Heart right ventricle (tissue), 16 donors: ENCODE measurements at regions not wholly inside any gene's neighbourhood (a gene's known extent, or its start where the extent isn't known, plus 50 kb on each side); places are given as distances from the start of the nearest gene placed in this dataset.

Experiments
- ATAC-seq, 8 donors: fragments of 200-7000 bp; cut with Tn5 transposase; one replicate each; pipeline ENCODE4 v1.9.1; 2020; ENCODE audit warnings: mild to moderate bottlenecking in 8 of 8, moderate library complexity in 8 of 8, moderate number of reproducible peaks in 1 of 8
- DNase-seq, 2 donors: peaks; one replicate each; pipeline ENCODE4 v3.0.0-alpha.2; 2020
- H3K27ac ChIP-seq, 10 donors: fragments of 200-600 bp; sonication (generic) in 2 of 10; one replicate each; pipeline versions ENCODE4 v1.5.0 to v1.8.0; 2020 to 2022; ENCODE audit warnings: mild to moderate bottlenecking in 3 of 10
- H3K27me3 ChIP-seq, 7 donors: fragments of 200-600 bp; one replicate each; pipeline ENCODE4 v1.8.0; 2021 to 2022; ENCODE audit warnings: mild to moderate bottlenecking in 2 of 7
- H3K36me3 ChIP-seq, 9 donors: fragments of 200-600 bp; sonication (generic) in 1 of 9; one replicate each; pipeline versions ENCODE4 v1.5.0 to v1.8.0; 2020 to 2022; ENCODE audit warnings: mild to moderate bottlenecking in 2 of 9
- H3K4me1 ChIP-seq, 9 donors: fragments of 200-600 bp; sonication (generic) in 1 of 9; one replicate each; pipeline versions ENCODE4 v1.5.0 to v1.8.0; 2020 to 2022; ENCODE audit warnings: mild to moderate bottlenecking in 4 of 9
- H3K4me3 ChIP-seq, 10 donors: fragments of 200-600 bp; sonication (generic) in 2 of 10; one replicate each; pipeline versions ENCODE4 v1.5.0 to v1.8.0; 2020 to 2022; ENCODE audit warnings: mild to moderate bottlenecking in 7 of 10, moderate library complexity in 2 of 10
- H3K9me3 ChIP-seq, 11 donors: fragments of 200-600 bp in 10 of 11; sonication (generic) in 2 of 11; one replicate each; pipeline versions ENCODE4 v1.5.0 to v1.8.0; 2013 to 2022; ENCODE audit warnings: mild to moderate bottlenecking in 2 of 11, control low read depth in 1 of 11, moderate library complexity in 1 of 11
- WGBS, 2 donors: extraction: QIAGEN DNeasy Blood & Tissue Kit; methylation state at CpG; one replicate each; pipeline ENCODE4 v1.1.7; 2013; ENCODE audit warnings: inconsistent platforms in 1 of 2; 5-methylcytosine and 5-hydroxymethylcytosine counted together
- intact Hi-C, 10 donors: fragments of 100-400 bp; cut with DNase I; formaldehyde crosslinking; loops; one replicate each; pipeline versions ENCODE4 v1.11.1 to v1.14.2; 2022
- TF ChIP-seq, protein P1 (sequence below), 9 donors: fragments of 200-600 bp; sonication (generic) in 2 of 9; IDR thresholded peaks; one replicate each; pipeline versions ENCODE4 v1.5.0 to v1.8.0; 2021 to 2022; ENCODE audit warnings: antibody characterized with exemption in 9 of 9, mild to moderate bottlenecking in 5 of 9, moderate library complexity in 1 of 9
- donor health status: Arrhythmogenic right ventricular cardiomyopathy.
- donor health status: ischemic (EF 13 %, LVEDD 7.1; RV severe dilation, severe dysfunction).
- donor health status: healthy with polysubstance abuse.
- donor health status: DM: no; HTN: yes; CAD: no.
- donor health status: DM: no; HTN: no; CAD: no.
- donor health status: ischemic (EF 25% LVEDD 6.9; RV normal size, moderate dysfunction).
- donor health status: ischemic (EF 25% LVEDD 5.7; RV mildly dilated, moderate dysfunction).
- donor health status: healthy.
- donor health status: DM: yes; HTN: yes; CAD: no.
- donor health status: Ischemic cardiomyopathy.
- donor health status: ischemic (EF 35%, LVEDD 5.7; RV mildly dilated, moderate dysfunction).
- donor health status: nonischemic (EF 11% LVEDD 7.7; RV severe dilation, severe dysfunction).
- donor health status: DM: yes; HTN: yes; CAD: no.
- donor health status: PGD.
- donor health status: ischemic (EF 29% LVEDD 5.4; RV normal size, mild dysfunction).
- donor health status: nonischemic (EF 23%, LVEDD 6.1; RV moderate dilation, normal function).

DNA sequence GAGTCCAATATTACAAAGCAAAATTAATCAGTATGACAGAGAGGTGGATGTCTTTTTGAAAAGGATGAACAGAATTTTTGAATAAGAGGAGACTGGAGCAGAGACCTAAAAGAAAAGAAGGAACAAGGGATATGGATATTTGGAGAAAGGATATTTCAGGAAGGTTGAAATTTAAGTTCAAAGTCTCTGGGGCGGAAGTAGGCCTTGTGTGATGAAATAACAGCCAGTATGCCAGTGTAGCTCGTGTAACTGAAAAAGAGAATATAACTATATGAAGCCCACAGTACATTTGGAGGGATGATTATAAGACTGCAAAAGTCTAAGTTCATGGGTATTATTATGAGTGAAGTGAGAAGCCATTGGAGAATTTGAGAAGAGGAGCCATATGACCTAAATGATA lies 766.7 kb downstream of the GBE1 start:
- H3K9me3 ChIP-seq = peaks cover 0 to 18% (median 0%) of the 10 kb centered on the region in 11 donors
- no peak for ATAC-seq

DNA sequence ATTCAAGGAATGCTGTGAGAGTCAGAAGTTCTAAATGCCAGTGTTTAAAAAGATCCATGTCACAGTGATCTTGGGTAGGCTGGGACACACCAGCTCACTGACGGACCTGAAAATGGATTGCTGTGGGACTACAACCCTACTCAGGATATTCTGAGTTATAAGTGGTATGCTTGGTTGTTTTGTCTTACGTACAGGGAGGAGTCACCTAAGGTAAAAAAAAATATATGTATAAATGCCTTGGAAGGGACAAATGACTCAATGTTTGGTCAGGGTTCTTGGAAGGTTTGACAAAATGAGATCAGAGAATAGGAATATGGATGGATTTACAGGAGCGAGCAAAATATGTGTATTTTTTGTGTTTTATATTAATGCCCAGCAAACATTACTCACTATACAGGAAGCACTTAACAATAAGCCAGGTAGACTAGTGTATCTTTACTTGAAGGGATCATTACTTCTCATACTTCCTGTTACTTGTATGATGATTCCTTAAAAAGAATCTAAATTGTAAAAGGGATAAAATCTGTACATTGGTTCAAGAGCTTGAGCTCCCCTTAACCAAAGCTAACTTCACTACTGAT lies 767.3 kb downstream of the GBE1 start:
- TF ChIP-seq, protein P1, sequence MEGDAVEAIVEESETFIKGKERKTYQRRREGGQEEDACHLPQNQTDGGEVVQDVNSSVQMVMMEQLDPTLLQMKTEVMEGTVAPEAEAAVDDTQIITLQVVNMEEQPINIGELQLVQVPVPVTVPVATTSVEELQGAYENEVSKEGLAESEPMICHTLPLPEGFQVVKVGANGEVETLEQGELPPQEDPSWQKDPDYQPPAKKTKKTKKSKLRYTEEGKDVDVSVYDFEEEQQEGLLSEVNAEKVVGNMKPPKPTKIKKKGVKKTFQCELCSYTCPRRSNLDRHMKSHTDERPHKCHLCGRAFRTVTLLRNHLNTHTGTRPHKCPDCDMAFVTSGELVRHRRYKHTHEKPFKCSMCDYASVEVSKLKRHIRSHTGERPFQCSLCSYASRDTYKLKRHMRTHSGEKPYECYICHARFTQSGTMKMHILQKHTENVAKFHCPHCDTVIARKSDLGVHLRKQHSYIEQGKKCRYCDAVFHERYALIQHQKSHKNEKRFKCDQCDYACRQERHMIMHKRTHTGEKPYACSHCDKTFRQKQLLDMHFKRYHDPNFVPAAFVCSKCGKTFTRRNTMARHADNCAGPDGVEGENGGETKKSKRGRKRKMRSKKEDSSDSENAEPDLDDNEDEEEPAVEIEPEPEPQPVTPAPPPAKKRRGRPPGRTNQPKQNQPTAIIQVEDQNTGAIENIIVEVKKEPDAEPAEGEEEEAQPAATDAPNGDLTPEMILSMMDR (IDR thresholded peaks at IDR 0.05) = no peak
- 86 to 87% methylated on average over 3 of the region's 3 CpGs for WGBS, 2 donors
- H3K27ac ChIP-seq = no peak overlapping the region
- intact Hi-C loops = no loop called here
- DNase-seq (no peak), ATAC-seq (no peak)
- no peaks in the 10 kb centered on the region for H3K27me3 ChIP-seq
- H3K36me3 ChIP-seq = no peaks in the 10 kb centered on the region
- H3K4me3 ChIP-seq = no peak overlapping the region
- H3K4me1 ChIP-seq = no peaks in the 10 kb centered on the region
- H3K9me3 ChIP-seq = peaks cover 0 to 18% (median 0%) of the 10 kb centered on the region in 11 donors

More for the DNA sequence above, 766.7 kb downstream of the GBE1 start:
- DNase-seq = no peak
- H3K4me1 ChIP-seq = no peaks in the 10 kb centered on the region
- intact Hi-C loops = no loop called here
- H3K27ac ChIP-seq = no peak overlapping the region
- H3K4me3 ChIP-seq = no peak overlapping the region
- TF ChIP-seq, protein P1 (IDR thresholded peaks at IDR 0.05) = no peak
- no peaks in the 10 kb centered on the region for H3K36me3 ChIP-seq
- H3K27me3 ChIP-seq = no peaks in the 10 kb centered on the region
- WGBS, 2 donors = 78 to 81% methylated on average over 2 of the region's 2 CpGs

DNA sequence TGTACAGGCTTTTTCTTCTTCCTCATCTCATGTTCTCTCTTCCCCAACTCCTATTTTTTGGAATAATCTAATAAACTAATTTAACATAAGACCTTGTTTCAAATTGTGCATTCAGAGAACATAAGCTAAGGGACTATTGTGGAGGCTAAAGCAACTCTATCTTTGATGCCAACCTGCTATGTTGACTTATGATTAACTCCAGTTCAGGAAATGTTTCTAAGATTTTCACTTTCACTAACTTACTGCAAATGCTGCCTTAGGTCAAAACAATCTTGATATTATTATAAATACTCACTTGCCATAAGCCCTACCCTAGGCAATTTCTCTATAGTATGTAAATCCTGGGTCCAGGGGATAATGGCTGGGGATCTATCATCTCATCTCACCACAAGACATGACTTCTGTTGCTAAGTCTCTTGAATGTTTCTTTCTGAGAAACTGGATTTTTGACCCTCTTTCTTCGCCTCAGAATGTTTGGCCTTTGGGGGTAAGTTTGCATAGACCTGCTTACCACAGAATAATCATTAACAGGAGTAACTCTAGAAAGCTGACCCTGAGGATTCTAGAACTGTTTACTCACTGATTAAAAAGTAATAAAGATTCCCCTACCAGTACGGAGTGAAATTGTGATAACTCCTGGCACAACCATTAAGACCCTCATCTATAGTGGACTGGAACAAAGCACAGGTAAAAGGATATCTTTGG lies 768.1 kb downstream of the GBE1 start:
- ATAC-seq (no peak), DNase-seq (no peak)
- peaks cover 0 to 18% (median 0%) of the 10 kb centered on the region in 11 donors for H3K9me3 ChIP-seq
- H3K4me1 ChIP-seq = no peaks in the 10 kb centered on the region
- intact Hi-C loops = no loop called here
- H3K27ac ChIP-seq = no peak overlapping the region
- H3K27me3 ChIP-seq = no peaks in the 10 kb centered on the region
- TF ChIP-seq, protein P1 (IDR thresholded peaks at IDR 0.05) = no peak
- 62 to 78% methylated on average over 2 of the region's 2 CpGs for WGBS, 2 donors
- no peak overlapping the region for H3K4me3 ChIP-seq
- H3K36me3 ChIP-seq = no peaks in the 10 kb centered on the region

DNA sequence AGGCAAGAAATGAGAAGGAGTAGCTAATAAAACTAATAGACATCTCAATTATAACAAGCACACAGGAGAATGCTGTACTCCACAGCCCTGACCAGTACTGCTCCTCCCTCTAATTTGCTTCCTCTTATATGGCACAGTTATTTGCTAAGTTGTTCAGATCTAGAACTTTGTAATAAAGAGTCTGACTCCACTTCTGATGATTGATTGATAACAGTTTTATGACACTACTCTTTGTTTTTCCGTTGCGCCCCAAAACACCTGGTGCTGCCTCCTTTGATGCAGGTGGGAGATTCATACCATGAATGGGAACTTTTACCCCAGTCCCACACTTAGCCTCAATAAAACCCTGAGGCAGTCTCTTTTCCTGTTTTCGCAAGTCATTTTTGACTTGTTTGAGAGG lies 777.7 kb downstream of the GBE1 start:
- TF ChIP-seq, protein P1 (IDR thresholded peaks at IDR 0.05) = no peak
- Histone ChIP-seq H3K36me3 (no peaks in the 10 kb centered on the region), H3K4me3 (no peak overlapping the region), H3K27ac (no peak overlapping the region), H3K9me3 (peaks cover 0 to 46% (median 0%) of the 10 kb centered on the region in 11 donors), H3K4me1 (no peaks in the 10 kb centered on the region), H3K27me3 (no peaks in the 10 kb centered on the region)
- no peak for DNase-seq
- ATAC-seq = no peak
- WGBS, 2 donors = 69 to 89% methylated on average over 3 of the region's 3 CpGs
- intact Hi-C loops = no loop called here
